Loucy (cell line): ENCODE measurements at regions not wholly inside any gene's neighbourhood (a gene's known extent, or its start where the extent isn't known, plus 50 kb on each side); places are given as distances from the start of the nearest gene placed in this dataset.

ENCODE experiments used
- H2AFZ ChIP-seq: fragments of 200-600 bp; sonication (generic); 2 replicates; pipeline ENCODE4 v1.6.0; 2016; ENCODE audit warnings: antibody characterized with exemption, mild to moderate bottlenecking, low read length, moderate library complexity
- H3F3A ChIP-seq: fragments of 200-600 bp; 2 replicates; pipeline ENCODE4 v1.6.0; 2016; ENCODE audit warnings: antibody characterized with exemption, low read depth, mild to moderate bottlenecking
- H3K27me3 ChIP-seq: fragments of 200-600 bp; sonication (generic); 2 replicates; pipeline ENCODE4 v1.6.1; 2014; ENCODE audit warnings: low read length, mild to moderate bottlenecking; ENCODE audit not compliant: insufficient read depth, poor library complexity, severe bottlenecking
- H3K36me3 ChIP-seq: fragments of 200-600 bp; sonication (generic); 2 replicates; pipeline ENCODE4 v1.6.1; 2016; ENCODE audit warnings: low read length; ENCODE audit not compliant: insufficient read depth
- H3K4me1 ChIP-seq: fragments of 200-600 bp; sonication (generic); 2 replicates; pipeline ENCODE4 v1.5.1; 2014; ENCODE audit warnings: low read length, mild to moderate bottlenecking; ENCODE audit not compliant: insufficient read depth, poor library complexity, severe bottlenecking
- H3K4me2 ChIP-seq: fragments of 200-600 bp; sonication (generic); 2 replicates; pipeline ENCODE4 v1.6.0; 2014; ENCODE audit warnings: antibody characterized with exemption, low read length, low read depth, mild to moderate bottlenecking; ENCODE audit not compliant: poor library complexity, severe bottlenecking
- H3K4me3 ChIP-seq: fragments of 200-600 bp; sonication (generic); 2 replicates; pipeline ENCODE4 v1.5.1; 2014; ENCODE audit warnings: low read length, mild to moderate bottlenecking, mixed read lengths; ENCODE audit not compliant: poor library complexity, severe bottlenecking
- H3K79me2 ChIP-seq: fragments of 200-600 bp; sonication (generic); 2 replicates; pipeline ENCODE4 v1.6.1; 2014; ENCODE audit warnings: low read length; ENCODE audit not compliant: insufficient read depth
- H3K9ac ChIP-seq: fragments of 200-600 bp; sonication (generic); 2 replicates; pipeline ENCODE4 v1.6.0; 2014; ENCODE audit warnings: mild to moderate bottlenecking, low read depth, low read length, moderate library complexity; ENCODE audit not compliant: poor library complexity, severe bottlenecking
- H3K9me2 ChIP-seq: fragments of 200-600 bp; sonication (generic); replicated peaks from 2 replicates; pipeline ENCODE4 v1.6.1; 2016; ENCODE audit warnings: low read depth, low read length, mixed read lengths
- H3K9me3 ChIP-seq: fragments of 200-600 bp; sonication (generic); 2 replicates; pipeline ENCODE4 v1.6.1; 2014; ENCODE audit warnings: mild to moderate bottlenecking, antibody characterized with exemption, low read length, low read depth; ENCODE audit not compliant: insufficient read depth
- H4K20me1 ChIP-seq: fragments of 200-600 bp; sonication (generic); 2 replicates; pipeline ENCODE4 v1.6.0; 2014; ENCODE audit warnings: antibody characterized with exemption, low read length, mild to moderate bottlenecking; ENCODE audit not compliant: insufficient read depth, poor library complexity, severe bottlenecking
- EZH2phosphoT487 ChIP-seq: fragments of 200-600 bp; IDR thresholded peaks from 2 replicates; pipeline ENCODE4 v1.6.1; 2018; ENCODE audit warnings: antibody characterized with exemption, mild to moderate bottlenecking, moderate library complexity, borderline replicate concordance
- TF ChIP-seq, protein P1 (sequence below): fragments of 200-600 bp; sonication (generic); conservative IDR thresholded peaks from 2 replicates; pipeline ENCODE4 v1.5.1; 2014; ENCODE audit warnings: mild to moderate bottlenecking, antibody characterized with exemption, low read length

DNA sequence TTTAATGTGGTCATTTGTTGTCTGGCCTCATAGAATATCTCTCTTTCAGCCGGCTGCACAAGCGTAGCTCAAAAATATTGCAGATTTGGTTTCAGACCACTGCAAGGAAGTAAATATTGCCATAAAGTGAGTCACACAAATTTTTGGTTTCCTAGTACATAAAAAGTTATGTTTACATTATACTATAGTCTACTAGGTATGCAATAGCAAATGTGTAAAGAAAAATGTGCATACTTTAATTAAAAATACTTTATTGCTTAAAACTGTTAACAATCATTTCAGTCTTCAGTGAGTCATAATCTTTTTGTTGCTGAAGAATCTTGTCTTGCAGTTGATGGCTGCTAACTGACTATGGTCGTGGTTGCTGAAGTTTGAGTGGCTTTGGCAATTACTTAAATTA, 425.1 kb upstream of the ROBO1 start:
- Histone ChIP-seq H3K9ac (no peak overlapping the region), H3K36me3 (no peaks in the 10 kb centered on the region), H3K4me3 (no peak overlapping the region), H3K9me2 (no peaks in the 10 kb centered on the region), H3F3A (no peaks in the 10 kb centered on the region), H3K4me2 (no peak overlapping the region), H3K4me1 (no peaks in the 10 kb centered on the region), H3K27me3 (no peaks in the 10 kb centered on the region), H2AFZ (no peak overlapping the region), H3K9me3 (no peaks in the 10 kb centered on the region), H4K20me1 (no peaks in the 10 kb centered on the region), H3K79me2 (no peaks in the 10 kb centered on the region)
- TF ChIP-seq EZH2phosphoT487: no peak
- TF ChIP-seq, protein P1, sequence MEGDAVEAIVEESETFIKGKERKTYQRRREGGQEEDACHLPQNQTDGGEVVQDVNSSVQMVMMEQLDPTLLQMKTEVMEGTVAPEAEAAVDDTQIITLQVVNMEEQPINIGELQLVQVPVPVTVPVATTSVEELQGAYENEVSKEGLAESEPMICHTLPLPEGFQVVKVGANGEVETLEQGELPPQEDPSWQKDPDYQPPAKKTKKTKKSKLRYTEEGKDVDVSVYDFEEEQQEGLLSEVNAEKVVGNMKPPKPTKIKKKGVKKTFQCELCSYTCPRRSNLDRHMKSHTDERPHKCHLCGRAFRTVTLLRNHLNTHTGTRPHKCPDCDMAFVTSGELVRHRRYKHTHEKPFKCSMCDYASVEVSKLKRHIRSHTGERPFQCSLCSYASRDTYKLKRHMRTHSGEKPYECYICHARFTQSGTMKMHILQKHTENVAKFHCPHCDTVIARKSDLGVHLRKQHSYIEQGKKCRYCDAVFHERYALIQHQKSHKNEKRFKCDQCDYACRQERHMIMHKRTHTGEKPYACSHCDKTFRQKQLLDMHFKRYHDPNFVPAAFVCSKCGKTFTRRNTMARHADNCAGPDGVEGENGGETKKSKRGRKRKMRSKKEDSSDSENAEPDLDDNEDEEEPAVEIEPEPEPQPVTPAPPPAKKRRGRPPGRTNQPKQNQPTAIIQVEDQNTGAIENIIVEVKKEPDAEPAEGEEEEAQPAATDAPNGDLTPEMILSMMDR: no peak

DNA sequence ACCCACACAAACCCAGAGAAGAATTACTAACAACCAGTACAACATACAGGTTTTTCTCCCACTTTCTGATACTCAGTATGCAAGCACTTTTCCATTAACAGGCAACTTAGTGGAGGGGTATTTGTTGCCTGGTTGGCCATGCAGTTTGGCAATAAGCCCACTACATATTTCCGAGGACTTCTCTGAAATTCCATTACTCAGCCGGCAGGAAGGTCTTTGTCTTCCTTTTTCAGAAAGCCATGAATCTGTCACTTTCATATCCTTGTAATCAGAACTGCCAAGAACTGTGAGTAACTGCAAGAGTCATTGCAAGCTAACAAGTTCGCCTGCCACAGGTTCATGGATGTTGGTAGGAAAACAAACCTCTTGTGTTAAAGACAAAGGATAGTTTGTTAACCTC, 422.3 kb upstream of the ROBO1 start:
- H3K79me2 ChIP-seq: no peaks in the 10 kb centered on the region
- H3K4me2 ChIP-seq: no peak overlapping the region
- no peak overlapping the region for H3K4me3 ChIP-seq
- H3K36me3 ChIP-seq: no peaks in the 10 kb centered on the region
- no peaks in the 10 kb centered on the region for H3F3A ChIP-seq
- no peak overlapping the region for H3K9ac ChIP-seq
- H2AFZ ChIP-seq: no peak overlapping the region
- no peaks in the 10 kb centered on the region for H3K27me3 ChIP-seq
- H3K9me3 ChIP-seq: no peaks in the 10 kb centered on the region
- H4K20me1 ChIP-seq: no peaks in the 10 kb centered on the region
- no peaks in the 10 kb centered on the region for H3K4me1 ChIP-seq
- TF ChIP-seq, protein P1: no peak
- no peak for TF ChIP-seq EZH2phosphoT487
- H3K9me2 ChIP-seq: no peaks in the 10 kb centered on the region

DNA sequence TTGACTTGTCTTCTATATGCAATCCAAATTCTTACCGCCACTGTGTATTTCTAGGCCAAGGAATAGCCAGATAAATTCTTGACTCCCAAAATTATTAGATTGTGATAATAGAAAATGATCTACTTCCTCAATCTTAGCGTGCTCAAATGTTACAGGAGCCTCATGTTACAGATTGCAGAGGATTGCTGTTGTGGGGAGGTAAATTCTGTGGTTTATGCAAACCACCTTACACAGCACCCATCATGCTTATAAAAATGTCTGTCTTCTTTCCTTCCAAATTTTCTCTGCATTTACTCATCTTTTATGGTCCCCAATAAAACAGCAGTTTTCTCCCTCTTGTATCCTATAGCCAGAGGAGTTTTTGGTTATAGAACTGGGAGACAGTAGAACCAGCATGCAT, 420.2 kb upstream of the ROBO1 start:
- Histone ChIP-seq H3K9me2 (no peaks in the 10 kb centered on the region), H3K4me3 (no peak overlapping the region), H3F3A (no peaks in the 10 kb centered on the region), H3K4me1 (no peaks in the 10 kb centered on the region), H4K20me1 (no peaks in the 10 kb centered on the region), H3K9ac (no peak overlapping the region), H3K27me3 (no peaks in the 10 kb centered on the region), H2AFZ (no peak overlapping the region), H3K36me3 (no peaks in the 10 kb centered on the region), H3K9me3 (no peaks in the 10 kb centered on the region), H3K79me2 (no peaks in the 10 kb centered on the region), H3K4me2 (no peak overlapping the region)
- no peak for TF ChIP-seq EZH2phosphoT487
- TF ChIP-seq, protein P1: no peak
